ENCODE measurements at regions not wholly inside any gene's neighbourhood (a gene's known extent, or its start where the extent isn't known, plus 50 kb on each side); places are given as distances from the start of the nearest gene placed in this dataset.

DNA sequence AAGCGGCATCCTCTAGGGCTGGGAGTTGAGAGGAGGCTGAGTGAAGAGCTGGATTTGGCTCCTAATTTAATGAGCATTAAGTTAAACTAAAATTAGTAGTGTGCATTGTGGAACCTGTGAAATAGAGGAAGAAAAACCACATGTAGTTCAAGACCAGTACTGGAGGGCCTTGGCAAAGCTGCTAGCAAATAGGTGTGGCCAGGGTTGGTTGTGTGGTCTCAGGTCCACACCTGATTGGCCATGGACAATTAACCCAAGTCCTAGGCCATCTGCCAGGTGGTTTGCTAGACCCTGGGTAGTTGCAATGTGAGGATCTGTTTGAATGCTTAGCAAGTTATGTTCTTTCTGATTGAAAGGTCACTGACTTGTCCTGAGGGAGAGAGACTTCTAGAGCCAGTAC lies 275.5 kb downstream of the PDCD6IP start:
- Histone ChIP-seq H3K36me3 (ENCODE audit: control insufficient read depth, insufficient read depth, low read length) (no peaks in the 10 kb centered on the region), H3K27me3 (ENCODE audit: control insufficient read depth, insufficient read depth, low read length) (no peaks in the 10 kb centered on the region), H3K4me1 (ENCODE audit: control insufficient read depth, insufficient read depth, low read length) (no peaks in the 10 kb centered on the region), H3K9me3 (ENCODE audit: control insufficient read depth, insufficient read depth, low read depth, low read length) (no peaks in the 10 kb centered on the region), H3K4me3 (ENCODE audit: low read depth in 2 of 2, low read length in 2 of 2) (no peak overlapping the region), H3K27ac (ENCODE audit: low read length) (no peak overlapping the region)
- CTCF ChIA-PET = no interaction called here
- in situ Hi-C loops (cut with HindIII; ENCODE audit: low pct_unique_long_range_greater_than_20kb, low sequenced_read_pairs) = no loop called here
- DNase-seq (ENCODE audit: low read depth, low spot score) = no peak
- POLR2A ChIA-PET = no interaction called here
- BruUV-seq (replicated peaks) = no TSS peak
- ATAC-seq = no peak
- intact Hi-C loops (cut with micrococcal nuclease; ENCODE audit: unreplicated experiment) = no loop called here
- no peak for TF ChIP-seq POLR2AphosphoS5 (IDR thresholded peaks at IDR 0.05; ENCODE audit: low read depth, low read length)
- TF ChIP-seq TCF7L2 (IDR thresholded peaks at IDR 0.05; ENCODE audit: low read depth, low read length) = no peak
- TF ChIP-seq, protein P1, sequence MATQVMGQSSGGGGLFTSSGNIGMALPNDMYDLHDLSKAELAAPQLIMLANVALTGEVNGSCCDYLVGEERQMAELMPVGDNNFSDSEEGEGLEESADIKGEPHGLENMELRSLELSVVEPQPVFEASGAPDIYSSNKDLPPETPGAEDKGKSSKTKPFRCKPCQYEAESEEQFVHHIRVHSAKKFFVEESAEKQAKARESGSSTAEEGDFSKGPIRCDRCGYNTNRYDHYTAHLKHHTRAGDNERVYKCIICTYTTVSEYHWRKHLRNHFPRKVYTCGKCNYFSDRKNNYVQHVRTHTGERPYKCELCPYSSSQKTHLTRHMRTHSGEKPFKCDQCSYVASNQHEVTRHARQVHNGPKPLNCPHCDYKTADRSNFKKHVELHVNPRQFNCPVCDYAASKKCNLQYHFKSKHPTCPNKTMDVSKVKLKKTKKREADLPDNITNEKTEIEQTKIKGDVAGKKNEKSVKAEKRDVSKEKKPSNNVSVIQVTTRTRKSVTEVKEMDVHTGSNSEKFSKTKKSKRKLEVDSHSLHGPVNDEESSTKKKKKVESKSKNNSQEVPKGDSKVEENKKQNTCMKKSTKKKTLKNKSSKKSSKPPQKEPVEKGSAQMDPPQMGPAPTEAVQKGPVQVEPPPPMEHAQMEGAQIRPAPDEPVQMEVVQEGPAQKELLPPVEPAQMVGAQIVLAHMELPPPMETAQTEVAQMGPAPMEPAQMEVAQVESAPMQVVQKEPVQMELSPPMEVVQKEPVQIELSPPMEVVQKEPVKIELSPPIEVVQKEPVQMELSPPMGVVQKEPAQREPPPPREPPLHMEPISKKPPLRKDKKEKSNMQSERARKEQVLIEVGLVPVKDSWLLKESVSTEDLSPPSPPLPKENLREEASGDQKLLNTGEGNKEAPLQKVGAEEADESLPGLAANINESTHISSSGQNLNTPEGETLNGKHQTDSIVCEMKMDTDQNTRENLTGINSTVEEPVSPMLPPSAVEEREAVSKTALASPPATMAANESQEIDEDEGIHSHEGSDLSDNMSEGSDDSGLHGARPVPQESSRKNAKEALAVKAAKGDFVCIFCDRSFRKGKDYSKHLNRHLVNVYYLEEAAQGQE (IDR thresholded peaks at IDR 0.05; ENCODE audit: insufficient read depth in 1 of 2, low read depth in 2 of 2, low read length in 1 of 2) = no peak
- TF ChIP-seq SIN3A (IDR thresholded peaks at IDR 0.05; ENCODE audit: borderline replicate concordance, insufficient read depth, low read depth, low read length) = no peak
- no peak for TF ChIP-seq CTCF (IDR thresholded peaks at IDR 0.05)

DNA sequence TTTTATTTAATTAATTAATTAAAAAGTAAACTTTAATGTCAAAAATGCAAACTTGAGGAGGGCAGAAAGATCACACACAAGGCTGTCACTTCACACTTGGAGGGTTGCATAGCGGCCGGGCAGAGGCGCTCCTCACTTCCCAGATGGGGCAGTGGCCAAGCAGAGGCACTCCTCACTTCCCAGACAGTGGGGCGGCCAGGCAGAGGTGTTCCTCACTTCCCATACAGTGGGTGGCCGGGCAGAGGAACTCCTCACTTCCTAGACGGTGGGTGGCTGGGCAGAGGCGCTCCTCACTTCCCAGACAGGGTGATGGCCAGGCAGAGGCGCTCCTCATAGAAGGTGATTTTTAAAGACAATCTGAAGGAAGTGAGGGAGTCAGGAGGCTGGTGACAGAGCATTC lies 277.5 kb downstream of the PDCD6IP start:
- no peak overlapping the region for H3K4me3 ChIP-seq (ENCODE audit: low read depth in 2 of 2, low read length in 2 of 2)
- intact Hi-C loops (cut with micrococcal nuclease; ENCODE audit: unreplicated experiment) (loop anchor here (2.0 to 5.0 kb wide), 2 partner anchors 21 to 441 kb away; no protein-coding TSS in a partner anchor), in situ Hi-C loops (cut with HindIII; ENCODE audit: low pct_unique_long_range_greater_than_20kb, low sequenced_read_pairs) (no loop called here)
- DNase-seq (ENCODE audit: low read depth, low spot score) (no peak), ATAC-seq (no peak)
- no peaks in the 10 kb centered on the region for H3K36me3 ChIP-seq (ENCODE audit: control insufficient read depth, insufficient read depth, low read length)
- H3K9me3 ChIP-seq (ENCODE audit: control insufficient read depth, insufficient read depth, low read depth, low read length) = no peaks in the 10 kb centered on the region
- no peaks in the 10 kb centered on the region for H3K4me1 ChIP-seq (ENCODE audit: control insufficient read depth, insufficient read depth, low read length)
- POLR2A ChIA-PET = no interaction called here
- TF ChIP-seq POLR2AphosphoS5 (IDR thresholded peaks at IDR 0.05; ENCODE audit: low read depth, low read length) (no peak), SIN3A (IDR thresholded peaks at IDR 0.05; ENCODE audit: borderline replicate concordance, insufficient read depth, low read depth, low read length) (no peak), TCF7L2 (IDR thresholded peaks at IDR 0.05; ENCODE audit: low read depth, low read length) (no peak), CTCF (IDR thresholded peaks at IDR 0.05) (no peak)
- TF ChIP-seq, protein P1 (IDR thresholded peaks at IDR 0.05; ENCODE audit: insufficient read depth in 1 of 2, low read depth in 2 of 2, low read length in 1 of 2) = no peak
- no peaks in the 10 kb centered on the region for H3K27me3 ChIP-seq (ENCODE audit: control insufficient read depth, insufficient read depth, low read length)
- BruUV-seq (replicated peaks) = no TSS peak
- CTCF ChIA-PET = no interaction called here
- no peak overlapping the region for H3K27ac ChIP-seq (ENCODE audit: low read length)
